Karpas-422 (cell line): ENCODE measurements at regions not wholly inside any gene's neighbourhood (a gene's known extent, or its start where the extent isn't known, plus 50 kb on each side); places are given as distances from the start of the nearest gene placed in this dataset.

Experiments
- DNase-seq: peaks from one replicate; pipeline ENCODE4 v3.0.0-alpha.2; 2015
- H2AFZ ChIP-seq: fragments of 200-600 bp; sonication (generic); 2 replicates; pipeline ENCODE4 v1.6.1; 2014; ENCODE audit warnings: antibody characterized with exemption, low read length, mixed read lengths
- H3K27ac ChIP-seq: fragments of 200-600 bp; sonication (generic); 2 replicates; pipeline ENCODE4 v1.5.1; 2014; ENCODE audit warnings: mild to moderate bottlenecking, low read length, moderate library complexity
- H3K27me3 ChIP-seq: fragments of 200-600 bp; sonication (generic); 2 replicates; pipeline ENCODE4 v1.6.1; 2014; ENCODE audit warnings: low read length, mixed read lengths
- H3K36me3 ChIP-seq: fragments of 200-600 bp; sonication (generic); 2 replicates; pipeline ENCODE4 v1.6.1; 2014; ENCODE audit warnings: low read length, mixed read lengths; ENCODE audit not compliant: insufficient read depth
- H3K4me1 ChIP-seq: fragments of 200-600 bp; sonication (generic); 2 replicates; pipeline ENCODE4 v1.6.1; 2014; ENCODE audit warnings: mild to moderate bottlenecking, low read length, mixed read lengths
- H3K4me2 ChIP-seq: fragments of 200-600 bp; sonication (generic); 2 replicates; pipeline ENCODE4 v1.6.1; 2014; ENCODE audit warnings: low read length, low read depth, mild to moderate bottlenecking; ENCODE audit not compliant: poor library complexity, severe bottlenecking
- H3K4me3 ChIP-seq: fragments of 200-600 bp; sonication (generic); 2 replicates; pipeline ENCODE4 v1.5.1; 2014; ENCODE audit warnings: mild to moderate bottlenecking, antibody characterized with exemption, low read length, mixed read lengths
- H3K79me2 ChIP-seq: fragments of 200-600 bp; sonication (generic); 2 replicates; pipeline ENCODE4 v1.6.1; 2014; ENCODE audit warnings: mild to moderate bottlenecking, low read length, mixed read lengths
- H3K9ac ChIP-seq: fragments of 200-600 bp; sonication (generic); 2 replicates; pipeline ENCODE4 v1.6.0; 2014; ENCODE audit warnings: low read length
- H3K9me2 ChIP-seq: fragments of 200-600 bp; sonication (generic), shearing (Covaris generic); replicated peaks from 2 replicates; pipeline ENCODE4 v1.6.0; 2014; ENCODE audit warnings: mild to moderate bottlenecking, low read length, moderate library complexity; ENCODE audit not compliant: insufficient read depth
- H3K9me3 ChIP-seq: fragments of 300-700, 200-600 bp; sonication (generic); 2 replicates; pipeline ENCODE4 v1.6.1; 2014; ENCODE audit warnings: low read length, mixed read lengths
- H4K20me1 ChIP-seq: fragments of 200-600 bp; sonication (generic); 2 replicates; pipeline ENCODE4 v1.6.1; 2014; ENCODE audit warnings: mild to moderate bottlenecking, antibody characterized with exemption, low read length, low read depth; ENCODE audit not compliant: insufficient read depth

- Histone ChIP-seq H3K4me3 (no peak overlapping the region), H3K9ac (no peak overlapping the region), H3K27ac (no peak overlapping the region), H3K4me2 (no peak overlapping the region), H3K27me3 (no peaks in the 10 kb centered on the region), H3K9me2 (no peaks in the 10 kb centered on the region), H3K9me3 (no peaks in the 10 kb centered on the region), H4K20me1 (no peaks in the 10 kb centered on the region), H2AFZ (no peak overlapping the region), H3K36me3 (no peaks in the 10 kb centered on the region), H3K4me1 (no peaks in the 10 kb centered on the region), H3K79me2 (no peaks in the 10 kb centered on the region)
- no peak for DNase-seq
These were observed 939.7 kb downstream of the KCNMA1 start for GRCh38 chr10:76697923-76698322.

DNA sequence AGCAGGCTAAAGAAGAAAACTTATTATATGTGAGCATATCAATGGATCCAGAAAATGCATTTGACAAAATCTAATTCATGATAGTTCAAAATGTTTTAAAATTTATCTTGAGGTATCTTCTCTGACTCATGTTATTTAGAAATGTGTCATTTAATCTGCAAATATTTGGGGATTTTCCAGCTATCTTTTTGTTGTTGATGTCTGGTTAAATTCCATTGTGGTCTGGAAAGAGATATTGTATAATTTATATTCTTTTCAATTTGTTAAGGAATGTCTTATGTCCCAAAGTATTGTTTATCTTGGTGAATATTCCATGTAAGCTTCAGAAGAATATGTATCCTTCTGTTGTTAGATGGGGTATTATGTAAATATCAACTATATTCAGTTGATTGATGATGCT lies 942.5 kb downstream of the KCNMA1 start:
- Histone ChIP-seq H3K4me2 (no peak overlapping the region), H4K20me1 (no peaks in the 10 kb centered on the region), H3K4me1 (no peaks in the 10 kb centered on the region), H3K9me2 (no peaks in the 10 kb centered on the region), H3K4me3 (no peak overlapping the region), H3K27me3 (no peaks in the 10 kb centered on the region), H2AFZ (no peak overlapping the region), H3K79me2 (no peaks in the 10 kb centered on the region), H3K36me3 (no peaks in the 10 kb centered on the region), H3K9me3 (no peaks in the 10 kb centered on the region), H3K9ac (no peak overlapping the region), H3K27ac (no peak overlapping the region)
- DNase-seq, result no peak

DNA sequence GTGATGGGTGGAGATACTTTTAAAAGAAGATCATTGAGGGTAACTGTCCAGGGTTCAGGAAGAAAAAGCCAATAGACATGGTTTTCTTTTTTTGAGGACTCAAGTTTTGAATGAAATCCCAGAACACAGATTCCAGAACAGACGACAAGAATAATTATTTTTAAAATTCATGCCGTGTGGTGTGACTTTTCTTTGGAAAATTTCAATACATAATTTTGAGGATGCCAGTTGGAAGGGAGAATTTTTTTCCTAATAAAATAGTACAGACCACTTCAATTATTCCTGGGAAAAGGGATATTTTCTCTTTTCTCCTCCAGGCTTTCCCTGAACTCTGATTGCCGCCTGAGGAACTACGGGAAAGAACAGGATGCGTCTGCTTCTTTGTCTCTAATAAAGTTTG lies 951.4 kb downstream of the KCNMA1 start:
- H3K4me3 ChIP-seq, result no peak overlapping the region
- H3K27me3 ChIP-seq, result no peaks in the 10 kb centered on the region
- H3K4me2 ChIP-seq, result no peak overlapping the region
- no peaks in the 10 kb centered on the region for H3K9me3 ChIP-seq
- no peaks in the 10 kb centered on the region for H3K4me1 ChIP-seq
- H3K79me2 ChIP-seq, result no peaks in the 10 kb centered on the region
- no peaks in the 10 kb centered on the region for H4K20me1 ChIP-seq
- no peaks in the 10 kb centered on the region for H3K9me2 ChIP-seq
- H2AFZ ChIP-seq, result no peak overlapping the region
- H3K36me3 ChIP-seq, result no peaks in the 10 kb centered on the region
- DNase-seq, result no peak
- H3K9ac ChIP-seq, result no peak overlapping the region
- no peak overlapping the region for H3K27ac ChIP-seq

GRCh38 chr10:76684968-76685367 lies 952.6 kb downstream of the KCNMA1 start:
- Histone ChIP-seq H3K9me2 (no peaks in the 10 kb centered on the region), H4K20me1 (no peaks in the 10 kb centered on the region), H3K36me3 (no peaks in the 10 kb centered on the region), H3K4me1 (no peaks in the 10 kb centered on the region), H3K27me3 (no peaks in the 10 kb centered on the region), H3K79me2 (no peaks in the 10 kb centered on the region), H2AFZ (no peak overlapping the region), H3K4me3 (no peak overlapping the region), H3K4me2 (no peak overlapping the region), H3K9me3 (no peaks in the 10 kb centered on the region), H3K9ac (no peak overlapping the region), H3K27ac (no peak overlapping the region)
- no peak for DNase-seq

GRCh38 chr10:76681153-76681552 lies 956.5 kb downstream of the KCNMA1 start:
- DNase-seq, result no peak
- Histone ChIP-seq H3K4me3 (no peak overlapping the region), H3K4me1 (no peaks in the 10 kb centered on the region), H2AFZ (no peak overlapping the region), H4K20me1 (no peaks in the 10 kb centered on the region), H3K27ac (no peak overlapping the region), H3K27me3 (no peaks in the 10 kb centered on the region), H3K36me3 (no peaks in the 10 kb centered on the region), H3K9me3 (no peaks in the 10 kb centered on the region), H3K9ac (no peak overlapping the region), H3K79me2 (no peaks in the 10 kb centered on the region), H3K4me2 (no peak overlapping the region), H3K9me2 (no peaks in the 10 kb centered on the region)

- Histone ChIP-seq H3K27me3 (no peaks in the 10 kb centered on the region), H3K9ac (no peak overlapping the region), H3K4me3 (no peak overlapping the region), H3K79me2 (no peaks in the 10 kb centered on the region), H3K27ac (no peak overlapping the region), H3K4me1 (no peaks in the 10 kb centered on the region), H3K36me3 (no peaks in the 10 kb centered on the region), H2AFZ (no peak overlapping the region), H3K4me2 (no peak overlapping the region), H3K9me3 (no peaks in the 10 kb centered on the region), H4K20me1 (no peaks in the 10 kb centered on the region), H3K9me2 (no peaks in the 10 kb centered on the region)
- no peak for DNase-seq
These were observed 958.6 kb downstream of the KCNMA1 start for GRCh38 chr10:76679030-76679429.

GRCh38 chr10:76675951-76676587 lies 961.5 kb downstream of the KCNMA1 start:
- no peak overlapping the region for H2AFZ ChIP-seq
- DNase-seq, result no peak
- no peaks in the 10 kb centered on the region for H3K36me3 ChIP-seq
- H3K4me3 ChIP-seq, result no peak overlapping the region
- H3K9ac ChIP-seq, result no peak overlapping the region
- no peaks in the 10 kb centered on the region for H3K27me3 ChIP-seq
- H3K9me2 ChIP-seq, result no peaks in the 10 kb centered on the region
- no peaks in the 10 kb centered on the region for H3K79me2 ChIP-seq
- no peak overlapping the region for H3K4me2 ChIP-seq
- H3K9me3 ChIP-seq, result no peaks in the 10 kb centered on the region
- no peaks in the 10 kb centered on the region for H3K4me1 ChIP-seq
- H4K20me1 ChIP-seq, result no peaks in the 10 kb centered on the region
- H3K27ac ChIP-seq, result no peak overlapping the region

GRCh38 chr10:76675561-76675950 lies 962.1 kb downstream of the KCNMA1 start:
- no peaks in the 10 kb centered on the region for H3K36me3 ChIP-seq
- no peak overlapping the region for H3K4me2 ChIP-seq
- H4K20me1 ChIP-seq, result no peaks in the 10 kb centered on the region
- no peak overlapping the region for H3K9ac ChIP-seq
- no peak overlapping the region for H3K27ac ChIP-seq
- no peak for DNase-seq
- no peak overlapping the region for H3K4me3 ChIP-seq
- no peaks in the 10 kb centered on the region for H3K79me2 ChIP-seq
- H2AFZ ChIP-seq, result no peak overlapping the region
- no peaks in the 10 kb centered on the region for H3K9me3 ChIP-seq
- no peaks in the 10 kb centered on the region for H3K4me1 ChIP-seq
- no peaks in the 10 kb centered on the region for H3K27me3 ChIP-seq
- H3K9me2 ChIP-seq, result no peaks in the 10 kb centered on the region
